ENCODE measurements at regions not wholly inside any gene's neighbourhood (a gene's known extent, or its start where the extent isn't known, plus 50 kb on each side); places are given as distances from the start of the nearest gene placed in this dataset.

DNA sequence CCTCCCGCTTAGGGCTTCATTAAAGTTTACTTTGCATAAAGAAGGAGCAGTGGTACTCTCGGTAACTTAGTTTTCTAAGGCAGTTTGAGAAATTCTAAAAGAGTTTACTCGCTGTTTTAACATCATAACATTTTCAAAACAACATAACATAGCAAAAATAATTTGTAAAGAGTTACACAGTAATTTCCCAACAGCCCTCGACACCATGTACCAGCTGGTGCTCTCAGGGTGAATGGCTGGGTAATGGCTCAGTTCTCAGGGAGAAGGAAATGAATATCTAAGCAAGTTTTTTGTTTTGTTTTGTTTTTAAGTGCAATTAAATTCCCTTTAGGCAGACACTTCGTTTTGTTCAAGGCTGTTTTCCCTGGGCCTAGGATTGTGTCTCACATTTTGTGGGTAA lies 435.3 kb downstream of the C4orf33 start:
- no peak for DNase-seq
- no peak overlapping the region for H3K4me3 Mint-ChIP-seq (ENCODE audit: unreplicated experiment)
- no TSS peak for BruUV-seq (replicated peaks)
- ChIA-PET POLR2A (no interaction called here), CTCF (no interaction called here)
- H3K36me3 Mint-ChIP-seq (ENCODE audit: insufficient read depth, unreplicated experiment) = no peaks in the 10 kb centered on the region
- Histone ChIP-seq H3K27me3 (replicated peaks; ENCODE audit: control insufficient read depth, insufficient read depth, low read length) (no peaks in the 10 kb centered on the region; the same call in 1 of the 2 replicates), H3K4me3 (ENCODE audit: low read depth, low read length) (no peak overlapping the region), H3K4me1 (no peaks in the 10 kb centered on the region), H3K36me3 (ENCODE audit: control insufficient read depth, insufficient read depth, low read length) (no peaks in the 10 kb centered on the region), H3K9me3 (no peaks in the 10 kb centered on the region)
- intact Hi-C loops (cut with micrococcal nuclease; ENCODE audit: unreplicated experiment) = no loop called here
- no peaks in the 10 kb centered on the region for H3K9me3 Mint-ChIP-seq (ENCODE audit: unreplicated experiment)
- H3K27me3 Mint-ChIP-seq (ENCODE audit: insufficient read depth, unreplicated experiment) = peaks cover 5% of the 10 kb centered on the region
- no peaks in the 10 kb centered on the region for H3K4me1 Mint-ChIP-seq (ENCODE audit: low read depth, unreplicated experiment)
- H3K27ac Mint-ChIP-seq (ENCODE audit: unreplicated experiment) = no peak overlapping the region
- TF ChIP-seq, protein P1, sequence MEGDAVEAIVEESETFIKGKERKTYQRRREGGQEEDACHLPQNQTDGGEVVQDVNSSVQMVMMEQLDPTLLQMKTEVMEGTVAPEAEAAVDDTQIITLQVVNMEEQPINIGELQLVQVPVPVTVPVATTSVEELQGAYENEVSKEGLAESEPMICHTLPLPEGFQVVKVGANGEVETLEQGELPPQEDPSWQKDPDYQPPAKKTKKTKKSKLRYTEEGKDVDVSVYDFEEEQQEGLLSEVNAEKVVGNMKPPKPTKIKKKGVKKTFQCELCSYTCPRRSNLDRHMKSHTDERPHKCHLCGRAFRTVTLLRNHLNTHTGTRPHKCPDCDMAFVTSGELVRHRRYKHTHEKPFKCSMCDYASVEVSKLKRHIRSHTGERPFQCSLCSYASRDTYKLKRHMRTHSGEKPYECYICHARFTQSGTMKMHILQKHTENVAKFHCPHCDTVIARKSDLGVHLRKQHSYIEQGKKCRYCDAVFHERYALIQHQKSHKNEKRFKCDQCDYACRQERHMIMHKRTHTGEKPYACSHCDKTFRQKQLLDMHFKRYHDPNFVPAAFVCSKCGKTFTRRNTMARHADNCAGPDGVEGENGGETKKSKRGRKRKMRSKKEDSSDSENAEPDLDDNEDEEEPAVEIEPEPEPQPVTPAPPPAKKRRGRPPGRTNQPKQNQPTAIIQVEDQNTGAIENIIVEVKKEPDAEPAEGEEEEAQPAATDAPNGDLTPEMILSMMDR (IDR thresholded peaks at IDR 0.05; ENCODE audit: insufficient read depth in 1 of 2, low read depth in 1 of 2, low read length in 1 of 2, severe bottlenecking in 1 of 2, unreplicated experiment in 1 of 2) = no peak

DNA sequence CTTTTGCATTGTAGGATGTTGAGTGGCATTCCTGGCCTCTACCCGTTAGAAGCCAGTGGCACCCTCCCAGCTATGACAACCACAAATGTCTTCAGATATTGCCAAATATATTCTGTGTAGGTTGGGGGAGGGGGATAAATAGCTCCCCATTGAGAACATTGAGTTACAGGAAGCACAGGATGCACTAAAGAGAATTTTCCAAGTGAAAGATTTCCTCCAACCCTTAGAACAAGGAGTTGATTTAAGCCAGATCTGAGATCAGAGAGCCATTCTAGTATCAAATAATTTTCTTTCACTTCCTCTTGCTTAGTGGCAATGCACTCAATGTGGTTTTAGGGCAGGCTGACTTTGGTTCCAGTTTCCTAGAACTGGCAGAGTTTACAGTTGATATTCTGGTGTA lies 436.6 kb downstream of the C4orf33 start:
- no TSS peak for BruUV-seq (replicated peaks)
- H3K9me3 ChIP-seq = no peaks in the 10 kb centered on the region
- Mint-ChIP-seq H3K36me3 (ENCODE audit: insufficient read depth, unreplicated experiment) (no peaks in the 10 kb centered on the region), H3K4me3 (ENCODE audit: unreplicated experiment) (no peak overlapping the region), H3K4me1 (ENCODE audit: low read depth, unreplicated experiment) (no peaks in the 10 kb centered on the region), H3K9me3 (ENCODE audit: unreplicated experiment) (no peaks in the 10 kb centered on the region), H3K27ac (ENCODE audit: unreplicated experiment) (no peak overlapping the region), H3K27me3 (ENCODE audit: insufficient read depth, unreplicated experiment) (peaks cover 5% of the 10 kb centered on the region)
- TF ChIP-seq, protein P1 (IDR thresholded peaks at IDR 0.05; ENCODE audit: insufficient read depth in 1 of 2, low read depth in 1 of 2, low read length in 1 of 2, severe bottlenecking in 1 of 2, unreplicated experiment in 1 of 2) = no peak
- no peak overlapping the region for H3K4me3 ChIP-seq (ENCODE audit: low read depth, low read length)
- DNase-seq = no peak
- no peaks in the 10 kb centered on the region for H3K4me1 ChIP-seq
- no peaks in the 10 kb centered on the region for H3K27me3 ChIP-seq (replicated peaks; ENCODE audit: control insufficient read depth, insufficient read depth, low read length)
- ChIA-PET POLR2A (no interaction called here), CTCF (no interaction called here)
- intact Hi-C loops (cut with micrococcal nuclease; ENCODE audit: unreplicated experiment) = no loop called here
- no peaks in the 10 kb centered on the region for H3K36me3 ChIP-seq (ENCODE audit: control insufficient read depth, insufficient read depth, low read length)

DNA sequence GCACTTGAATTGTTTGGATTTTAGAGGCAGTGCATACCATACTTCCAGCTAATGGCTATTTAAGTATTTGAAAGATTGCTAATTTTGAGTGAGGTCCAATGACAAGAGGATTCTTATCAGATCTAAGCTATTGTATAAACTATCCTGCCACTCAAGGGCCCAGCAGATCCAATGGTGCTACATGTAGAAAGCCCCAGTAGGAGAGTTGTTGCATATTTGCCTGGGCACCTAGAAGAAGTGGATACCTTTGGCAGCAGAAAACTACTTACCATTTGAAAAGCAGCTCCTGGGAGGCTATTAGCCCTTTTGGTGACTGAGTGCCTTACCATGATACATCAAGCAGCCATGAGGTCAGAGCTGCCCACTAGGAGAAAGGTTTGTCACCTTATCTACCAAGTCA lies 447.3 kb downstream of the C4orf33 start:
- H3K27ac Mint-ChIP-seq (ENCODE audit: unreplicated experiment) = no peak overlapping the region
- ChIA-PET POLR2A (no interaction called here), CTCF (no interaction called here)
- Histone ChIP-seq H3K9me3 (no peaks in the 10 kb centered on the region), H3K36me3 (ENCODE audit: control insufficient read depth, insufficient read depth, low read length) (no peaks in the 10 kb centered on the region), H3K27me3 (replicated peaks; ENCODE audit: control insufficient read depth, insufficient read depth, low read length) (no peaks in the 10 kb centered on the region), H3K4me1 (no peaks in the 10 kb centered on the region), H3K4me3 (ENCODE audit: low read depth, low read length) (no peak overlapping the region)
- BruUV-seq (replicated peaks) = no TSS peak
- no peak for DNase-seq
- no peak overlapping the region for H3K4me3 Mint-ChIP-seq (ENCODE audit: unreplicated experiment)
- no peaks in the 10 kb centered on the region for H3K27me3 Mint-ChIP-seq (ENCODE audit: insufficient read depth, unreplicated experiment)
- TF ChIP-seq, protein P1 (IDR thresholded peaks at IDR 0.05; ENCODE audit: insufficient read depth in 1 of 2, low read depth in 1 of 2, low read length in 1 of 2, severe bottlenecking in 1 of 2, unreplicated experiment in 1 of 2) = no peak
- H3K36me3 Mint-ChIP-seq (ENCODE audit: insufficient read depth, unreplicated experiment) = no peaks in the 10 kb centered on the region
- intact Hi-C loops (cut with micrococcal nuclease; ENCODE audit: unreplicated experiment) = no loop called here
- H3K4me1 Mint-ChIP-seq (ENCODE audit: low read depth, unreplicated experiment) = no peaks in the 10 kb centered on the region
- no peaks in the 10 kb centered on the region for H3K9me3 Mint-ChIP-seq (ENCODE audit: unreplicated experiment)

Measured in Caco-2 (cell line).